ENCODE measurements at regions not wholly inside any gene's neighbourhood (a gene's known extent, or its start where the extent isn't known, plus 50 kb on each side); places are given as distances from the start of the nearest gene placed in this dataset.

- TF ChIP-seq CTCF (IDR thresholded peaks at IDR 0.05 in 8 of 11, conservative IDR thresholded peaks at IDR 0.05 in 3 of 11) = no peak
- no peak for TF ChIP-seq POLR2A (IDR thresholded peaks at IDR 0.05)
- TF ChIP-seq POLR2AphosphoS5 (IDR thresholded peaks at IDR 0.05) = no peak
Measured at GRCh38 chr12:94781835-94782234, 131.5 kb upstream of the TMCC3 start.
